ENCODE measurements at regions not wholly inside any gene's neighbourhood (a gene's known extent, or its start where the extent isn't known, plus 50 kb on each side); places are given as distances from the start of the nearest gene placed in this dataset.

- TF ChIP-seq CTCF (IDR thresholded peaks at IDR 0.05; ENCODE audit: insufficient read depth, low read length, poor library complexity, severe bottlenecking) (no peak), EZH2phosphoT487 (conservative IDR thresholded peaks at IDR 0.05; ENCODE audit: low read length) (no peak)
- no peaks in the 10 kb centered on the region for H3K79me2 ChIP-seq (ENCODE audit: insufficient read depth, low read length)
- H3K9ac ChIP-seq (ENCODE audit: low read length): no peak overlapping the region
- no peaks in the 10 kb centered on the region for H4K20me1 ChIP-seq (ENCODE audit: low read depth, low read length)
- no peaks in the 10 kb centered on the region for H3K9me2 ChIP-seq (replicated peaks; ENCODE audit: insufficient read depth, low read length)
- no peak overlapping the region for H3K27ac ChIP-seq (ENCODE audit: low read depth, low read length)
- H3K4me3 ChIP-seq (ENCODE audit: insufficient read depth, low read length, poor library complexity, severe bottlenecking): no peak overlapping the region
- no peaks in the 10 kb centered on the region for H3K36me3 ChIP-seq (ENCODE audit: low read length)
- H2AFZ ChIP-seq (ENCODE audit: low read depth, low read length, severe bottlenecking): no peak overlapping the region
- no peaks in the 10 kb centered on the region for H3F3A ChIP-seq (ENCODE audit: insufficient read depth)
- 0 out of 2 replicates have a peak, but pooled peaks cover 3% of the 10 kb centered on the region for H3K27me3 ChIP-seq (ENCODE audit: low read length)
- H3K9me3 ChIP-seq (ENCODE audit: insufficient read depth, low read length): no peaks in the 10 kb centered on the region
- H3K4me2 ChIP-seq (ENCODE audit: low read depth, low read length, poor library complexity, severe bottlenecking): no peak overlapping the region
These were observed 264.5 kb downstream of the GATA3 start for GRCh38 chr10:8318956-8319355.

GRCh38 chr10:8319704-8320103 lies 265.2 kb downstream of the GATA3 start:
- no peak overlapping the region for H3K27ac ChIP-seq (ENCODE audit: low read depth, low read length)
- 0 out of 2 replicates have a peak, but pooled peaks cover 3% of the 10 kb centered on the region for H3K27me3 ChIP-seq (ENCODE audit: low read length)
- no peaks in the 10 kb centered on the region for H3K9me3 ChIP-seq (ENCODE audit: insufficient read depth, low read length)
- H3K36me3 ChIP-seq (ENCODE audit: low read length): no peaks in the 10 kb centered on the region
- TF ChIP-seq EZH2phosphoT487 (conservative IDR thresholded peaks at IDR 0.05; ENCODE audit: low read length): no peak
- TF ChIP-seq CTCF (IDR thresholded peaks at IDR 0.05; ENCODE audit: insufficient read depth, low read length, poor library complexity, severe bottlenecking): no peak
- H4K20me1 ChIP-seq (ENCODE audit: low read depth, low read length): no peaks in the 10 kb centered on the region
- H2AFZ ChIP-seq (ENCODE audit: low read depth, low read length, severe bottlenecking): no peak overlapping the region
- H3F3A ChIP-seq (ENCODE audit: insufficient read depth): no peaks in the 10 kb centered on the region
- no peak overlapping the region for H3K4me2 ChIP-seq (ENCODE audit: low read depth, low read length, poor library complexity, severe bottlenecking)
- no peak overlapping the region for H3K9ac ChIP-seq (ENCODE audit: low read length)
- no peaks in the 10 kb centered on the region for H3K79me2 ChIP-seq (ENCODE audit: insufficient read depth, low read length)
- H3K9me2 ChIP-seq (replicated peaks; ENCODE audit: insufficient read depth, low read length): no peaks in the 10 kb centered on the region
- no peak overlapping the region for H3K4me3 ChIP-seq (ENCODE audit: insufficient read depth, low read length, poor library complexity, severe bottlenecking)

- 0 out of 2 replicates have a peak, but pooled peaks cover 3% of the 10 kb centered on the region for H3K27me3 ChIP-seq (ENCODE audit: low read length)
- H3K27ac ChIP-seq (ENCODE audit: low read depth, low read length): no peak overlapping the region
- H3K9ac ChIP-seq (ENCODE audit: low read length): no peak overlapping the region
- H3K4me3 ChIP-seq (ENCODE audit: insufficient read depth, low read length, poor library complexity, severe bottlenecking): no peak overlapping the region
- no peaks in the 10 kb centered on the region for H4K20me1 ChIP-seq (ENCODE audit: low read depth, low read length)
- H3K36me3 ChIP-seq (ENCODE audit: low read length): no peaks in the 10 kb centered on the region
- H3K9me3 ChIP-seq (ENCODE audit: insufficient read depth, low read length): no peaks in the 10 kb centered on the region
- no peaks in the 10 kb centered on the region for H3K79me2 ChIP-seq (ENCODE audit: insufficient read depth, low read length)
- H3K4me2 ChIP-seq (ENCODE audit: low read depth, low read length, poor library complexity, severe bottlenecking): no peak overlapping the region
- H2AFZ ChIP-seq (ENCODE audit: low read depth, low read length, severe bottlenecking): no peak overlapping the region
- no peaks in the 10 kb centered on the region for H3F3A ChIP-seq (ENCODE audit: insufficient read depth)
- TF ChIP-seq EZH2phosphoT487 (conservative IDR thresholded peaks at IDR 0.05; ENCODE audit: low read length) (no peak), CTCF (IDR thresholded peaks at IDR 0.05; ENCODE audit: insufficient read depth, low read length, poor library complexity, severe bottlenecking) (no peak)
- H3K9me2 ChIP-seq (replicated peaks; ENCODE audit: insufficient read depth, low read length): no peaks in the 10 kb centered on the region
These were observed 267.5 kb downstream of the GATA3 start for GRCh38 chr10:8321990-8322389.
